Loucy (cell line): ENCODE measurements at regions not wholly inside any gene's neighbourhood (a gene's known extent, or its start where the extent isn't known, plus 50 kb on each side); places are given as distances from the start of the nearest gene placed in this dataset.

ENCODE experiments used
- H2AFZ ChIP-seq: fragments of 200-600 bp; sonication (generic); 2 replicates; pipeline ENCODE4 v1.6.0; 2016; ENCODE audit warnings: antibody characterized with exemption, mild to moderate bottlenecking, low read length, moderate library complexity
- H3F3A ChIP-seq: fragments of 200-600 bp; 2 replicates; pipeline ENCODE4 v1.6.0; 2016; ENCODE audit warnings: antibody characterized with exemption, low read depth, mild to moderate bottlenecking
- H3K27me3 ChIP-seq: fragments of 200-600 bp; sonication (generic); 2 replicates; pipeline ENCODE4 v1.6.1; 2014; ENCODE audit warnings: low read length, mild to moderate bottlenecking; ENCODE audit not compliant: insufficient read depth, poor library complexity, severe bottlenecking
- H3K36me3 ChIP-seq: fragments of 200-600 bp; sonication (generic); 2 replicates; pipeline ENCODE4 v1.6.1; 2016; ENCODE audit warnings: low read length; ENCODE audit not compliant: insufficient read depth
- H3K4me1 ChIP-seq: fragments of 200-600 bp; sonication (generic); 2 replicates; pipeline ENCODE4 v1.5.1; 2014; ENCODE audit warnings: low read length, mild to moderate bottlenecking; ENCODE audit not compliant: insufficient read depth, poor library complexity, severe bottlenecking
- H3K4me2 ChIP-seq: fragments of 200-600 bp; sonication (generic); 2 replicates; pipeline ENCODE4 v1.6.0; 2014; ENCODE audit warnings: antibody characterized with exemption, low read length, low read depth, mild to moderate bottlenecking; ENCODE audit not compliant: poor library complexity, severe bottlenecking
- H3K4me3 ChIP-seq: fragments of 200-600 bp; sonication (generic); 2 replicates; pipeline ENCODE4 v1.5.1; 2014; ENCODE audit warnings: low read length, mild to moderate bottlenecking, mixed read lengths; ENCODE audit not compliant: poor library complexity, severe bottlenecking
- H3K79me2 ChIP-seq: fragments of 200-600 bp; sonication (generic); 2 replicates; pipeline ENCODE4 v1.6.1; 2014; ENCODE audit warnings: low read length; ENCODE audit not compliant: insufficient read depth
- H3K9ac ChIP-seq: fragments of 200-600 bp; sonication (generic); 2 replicates; pipeline ENCODE4 v1.6.0; 2014; ENCODE audit warnings: mild to moderate bottlenecking, low read depth, low read length, moderate library complexity; ENCODE audit not compliant: poor library complexity, severe bottlenecking
- H3K9me2 ChIP-seq: fragments of 200-600 bp; sonication (generic); replicated peaks from 2 replicates; pipeline ENCODE4 v1.6.1; 2016; ENCODE audit warnings: low read depth, low read length, mixed read lengths
- H3K9me3 ChIP-seq: fragments of 200-600 bp; sonication (generic); 2 replicates; pipeline ENCODE4 v1.6.1; 2014; ENCODE audit warnings: mild to moderate bottlenecking, antibody characterized with exemption, low read length, low read depth; ENCODE audit not compliant: insufficient read depth
- H4K20me1 ChIP-seq: fragments of 200-600 bp; sonication (generic); 2 replicates; pipeline ENCODE4 v1.6.0; 2014; ENCODE audit warnings: antibody characterized with exemption, low read length, mild to moderate bottlenecking; ENCODE audit not compliant: insufficient read depth, poor library complexity, severe bottlenecking
- CTCF ChIP-seq: fragments of 200-600 bp; sonication (generic); conservative IDR thresholded peaks from 2 replicates; pipeline ENCODE4 v1.5.1; 2014; ENCODE audit warnings: mild to moderate bottlenecking, antibody characterized with exemption, low read length
- EZH2phosphoT487 ChIP-seq: fragments of 200-600 bp; IDR thresholded peaks from 2 replicates; pipeline ENCODE4 v1.6.1; 2018; ENCODE audit warnings: antibody characterized with exemption, mild to moderate bottlenecking, moderate library complexity, borderline replicate concordance

- Histone ChIP-seq H3K4me2 (no peak overlapping the region), H4K20me1 (no peaks in the 10 kb centered on the region), H2AFZ (no peak overlapping the region), H3K4me1 (peaks cover 6% of the 10 kb centered on the region), H3K9me2 (no peaks in the 10 kb centered on the region), H3K9me3 (no peaks in the 10 kb centered on the region), H3K27me3 (no peaks in the 10 kb centered on the region), H3K9ac (no peak overlapping the region), H3F3A (no peaks in the 10 kb centered on the region), H3K4me3 (no peak overlapping the region), H3K79me2 (no peaks in the 10 kb centered on the region), H3K36me3 (no peaks in the 10 kb centered on the region)
- TF ChIP-seq EZH2phosphoT487, result no peak
- no peak for TF ChIP-seq CTCF
These were observed 354.1 kb upstream of the TNRC6C start for GRCh38 chr17:77604301-77604972.

GRCh38 chr17:77604973-77605313 lies 353.6 kb upstream of the TNRC6C start:
- no peaks in the 10 kb centered on the region for H3K27me3 ChIP-seq
- no peak overlapping the region for H3K4me3 ChIP-seq
- no peaks in the 10 kb centered on the region for H4K20me1 ChIP-seq
- H2AFZ ChIP-seq, result no peak overlapping the region
- no peaks in the 10 kb centered on the region for H3K9me2 ChIP-seq
- peaks cover 12% of the 10 kb centered on the region for H3K4me1 ChIP-seq
- no peaks in the 10 kb centered on the region for H3K36me3 ChIP-seq
- no peak for TF ChIP-seq CTCF
- no peak for TF ChIP-seq EZH2phosphoT487
- H3K4me2 ChIP-seq, result no peak overlapping the region
- H3K9ac ChIP-seq, result no peak overlapping the region
- H3K9me3 ChIP-seq, result no peaks in the 10 kb centered on the region
- no peaks in the 10 kb centered on the region for H3F3A ChIP-seq
- H3K79me2 ChIP-seq, result no peaks in the 10 kb centered on the region

GRCh38 chr17:77606146-77606864 lies 352.2 kb upstream of the TNRC6C start:
- no peaks in the 10 kb centered on the region for H3K9me2 ChIP-seq
- H3K27me3 ChIP-seq, result no peaks in the 10 kb centered on the region
- TF ChIP-seq EZH2phosphoT487, result no peak
- no peak for TF ChIP-seq CTCF

More at GRCh38 chr17:77606146-77606864, 352.2 kb upstream of the TNRC6C start:
- H3K9me3 ChIP-seq, result no peaks in the 10 kb centered on the region
- H2AFZ ChIP-seq, result no peak overlapping the region
- H3K9ac ChIP-seq, result no peak overlapping the region
- no peaks in the 10 kb centered on the region for H3F3A ChIP-seq
- no peak overlapping the region for H3K4me3 ChIP-seq
- H3K79me2 ChIP-seq, result no peaks in the 10 kb centered on the region
- no peak overlapping the region for H3K4me2 ChIP-seq
- H3K36me3 ChIP-seq, result no peaks in the 10 kb centered on the region
- H4K20me1 ChIP-seq, result no peaks in the 10 kb centered on the region
- peaks cover 25% of the 10 kb centered on the region for H3K4me1 ChIP-seq
